Natural killer cell treated with Interleukin-12 subunit alpha and Interleukin-12 subunit beta and Interleukin-15 and Interleukin-18, amount 100 ng/mL, for 72 hours (primary cell): ENCODE measurements at regions not wholly inside any gene's neighbourhood (a gene's known extent, or its start where the extent isn't known, plus 50 kb on each side); places are given as distances from the start of the nearest gene placed in this dataset.

ENCODE experiments used
- ATAC-seq, 2 donors: fragments of 150-1000 bp; cut with Tn5 transposase in 1 of 2; sonication (Bioruptor Pico), chemical (Tn5 transposase) in 1 of 2; 2 replicates each; pipeline ENCODE4 v1.10.0; 2021
- DNase-seq: peaks from one replicate; pipeline ENCODE4 v3.0.0; 2022; ENCODE audit warnings: low spot score
- H3K27ac Mint-ChIP-seq, 2 donors: 1 replicate in 1 of 2; 2 replicates in 1 of 2; pipeline ENCODE4 v1.8.0; 2022; ENCODE audit warnings: mixed read lengths in 2 of 2, mild to moderate bottlenecking in 1 of 2, moderate library complexity in 1 of 2
- H3K27me3 Mint-ChIP-seq, 2 donors: 1 replicate in 1 of 2; 2 replicates in 1 of 2; pipeline ENCODE4 v1.8.0; 2022; ENCODE audit warnings: mixed read lengths in 2 of 2
- H3K36me3 Mint-ChIP-seq: one replicate; pipeline ENCODE4 v1.8.0; 2022; ENCODE audit warnings: mixed read lengths
- H3K4me1 Mint-ChIP-seq, 2 donors: 1 replicate in 1 of 2; 2 replicates in 1 of 2; pipeline ENCODE4 v1.8.0; 2022; ENCODE audit warnings: low read depth in 2 of 2, mixed read lengths in 2 of 2, mild to moderate bottlenecking in 1 of 2
- H3K4me3 Mint-ChIP-seq: one replicate; pipeline ENCODE4 v1.8.0; 2022; ENCODE audit warnings: mixed read lengths
- H3K9me3 Mint-ChIP-seq: 2 replicates; pipeline ENCODE4 v1.8.0; 2022; ENCODE audit warnings: mixed read lengths

GRCh38 chr7:84263106-84263505 lies 68.5 kb upstream of the SEMA3A start:
- Mint-ChIP-seq H3K4me1 (no peaks in the 10 kb centered on the region), H3K27ac (no peak overlapping the region), H3K4me3 (no peak overlapping the region), H3K36me3 (no peaks in the 10 kb centered on the region), H3K9me3 (peaks cover 6% of the 10 kb centered on the region), H3K27me3 (no peaks in the 10 kb centered on the region)
- DNase-seq: no peak
- ATAC-seq: no peak

GRCh38 chr7:84261509-84261908 lies 66.9 kb upstream of the SEMA3A start:
- H3K4me1 Mint-ChIP-seq: no peaks in the 10 kb centered on the region
- ATAC-seq (no peak), DNase-seq (no peak)

GRCh38 chr7:84258628-84259027 lies 64.0 kb upstream of the SEMA3A start:
- no peak overlapping the region for H3K27ac Mint-ChIP-seq

More at GRCh38 chr7:84261509-84261908, 66.9 kb upstream of the SEMA3A start:
- no peak overlapping the region for H3K27ac Mint-ChIP-seq
- H3K9me3 Mint-ChIP-seq: peaks cover 6% of the 10 kb centered on the region
- no peaks in the 10 kb centered on the region for H3K27me3 Mint-ChIP-seq
- no peak overlapping the region for H3K4me3 Mint-ChIP-seq
- H3K36me3 Mint-ChIP-seq: no peaks in the 10 kb centered on the region

GRCh38 chr7:84256571-84256971 lies 62.0 kb upstream of the SEMA3A start:
- Mint-ChIP-seq H3K4me1 (no peaks in the 10 kb centered on the region), H3K27ac (no peak overlapping the region), H3K4me3 (no peak overlapping the region), H3K36me3 (no peaks in the 10 kb centered on the region), H3K9me3 (peaks cover 5% of the 10 kb centered on the region), H3K27me3 (no peaks in the 10 kb centered on the region)
- ATAC-seq: no peak
- DNase-seq: no peak

More at GRCh38 chr7:84258628-84259027, 64.0 kb upstream of the SEMA3A start:
- H3K27me3 Mint-ChIP-seq: no peaks in the 10 kb centered on the region
- peaks cover 5% of the 10 kb centered on the region for H3K9me3 Mint-ChIP-seq
- no peak overlapping the region for H3K4me3 Mint-ChIP-seq
- no peaks in the 10 kb centered on the region for H3K36me3 Mint-ChIP-seq
- H3K4me1 Mint-ChIP-seq: no peaks in the 10 kb centered on the region
- DNase-seq (no peak), ATAC-seq (no peak)

- ATAC-seq: no peak
- Mint-ChIP-seq H3K4me1 (no peaks in the 10 kb centered on the region), H3K4me3 (no peak overlapping the region), H3K36me3 (no peaks in the 10 kb centered on the region), H3K27ac (no peak overlapping the region), H3K27me3 (no peaks in the 10 kb centered on the region), H3K9me3 (peaks cover 3% of the 10 kb centered on the region)
- no peak for DNase-seq
Measured at GRCh38 chr7:84251277-84251781, 56.7 kb upstream of the SEMA3A start.

GRCh38 chr7:84250452-84250851 lies 55.9 kb upstream of the SEMA3A start:
- H3K27me3 Mint-ChIP-seq: no peaks in the 10 kb centered on the region
- peaks cover 3% of the 10 kb centered on the region for H3K9me3 Mint-ChIP-seq
- ATAC-seq: no peak

GRCh38 chr7:84249656-84250055 lies 55.1 kb upstream of the SEMA3A start:
- no peak overlapping the region for H3K27ac Mint-ChIP-seq
- no peaks in the 10 kb centered on the region for H3K4me1 Mint-ChIP-seq
- H3K27me3 Mint-ChIP-seq: no peaks in the 10 kb centered on the region
- ATAC-seq (no peak), DNase-seq (no peak)
- H3K36me3 Mint-ChIP-seq: no peaks in the 10 kb centered on the region
- H3K4me3 Mint-ChIP-seq: no peak overlapping the region
- peaks cover 9% of the 10 kb centered on the region for H3K9me3 Mint-ChIP-seq

More at GRCh38 chr7:84250452-84250851, 55.9 kb upstream of the SEMA3A start:
- Mint-ChIP-seq H3K36me3 (no peaks in the 10 kb centered on the region), H3K27ac (no peak overlapping the region), H3K4me1 (no peaks in the 10 kb centered on the region), H3K4me3 (no peak overlapping the region)
- no peak for DNase-seq

- Mint-ChIP-seq H3K27me3 (no peaks in the 10 kb centered on the region), H3K4me3 (no peak overlapping the region), H3K36me3 (peaks cover under 1% of the 10 kb centered on the region), H3K9me3 (peaks cover 10% of the 10 kb centered on the region), H3K4me1 (no peaks in the 10 kb centered on the region), H3K27ac (no peak overlapping the region)
- DNase-seq (no peak), ATAC-seq (no peak)
Measured at GRCh38 chr7:84248843-84249242, 54.3 kb upstream of the SEMA3A start.

- no peak for ATAC-seq
- no peak for DNase-seq
- Mint-ChIP-seq H3K4me1 (no peaks in the 10 kb centered on the region), H3K27me3 (no peaks in the 10 kb centered on the region), H3K4me3 (no peak overlapping the region), H3K36me3 (peaks cover 6% of the 10 kb centered on the region), H3K9me3 (peaks cover 16% of the 10 kb centered on the region), H3K27ac (no peak overlapping the region)
Measured at GRCh38 chr7:84248267-84248666, 53.7 kb upstream of the SEMA3A start.

GRCh38 chr7:84247591-84247990 lies 53.0 kb upstream of the SEMA3A start:
- Mint-ChIP-seq H3K4me1 (no peaks in the 10 kb centered on the region), H3K36me3 (peaks cover 8% of the 10 kb centered on the region), H3K27me3 (no peaks in the 10 kb centered on the region), H3K27ac (no peak overlapping the region), H3K9me3 (peaks cover 20% of the 10 kb centered on the region), H3K4me3 (no peak overlapping the region)
- DNase-seq: no peak
- no peak for ATAC-seq

- Mint-ChIP-seq H3K4me1 (no peaks in the 10 kb centered on the region), H3K27ac (no peak overlapping the region), H3K4me3 (no peak overlapping the region), H3K9me3 (peaks cover 29% of the 10 kb centered on the region), H3K36me3 (peaks cover 8% of the 10 kb centered on the region), H3K27me3 (no peaks in the 10 kb centered on the region)
- ATAC-seq (no peak), DNase-seq (no peak)
Measured at GRCh38 chr7:84245835-84246234, 51.2 kb upstream of the SEMA3A start.
